ENCODE measurements at regions not wholly inside any gene's neighbourhood (a gene's known extent, or its start where the extent isn't known, plus 50 kb on each side); places are given as distances from the start of the nearest gene placed in this dataset.

GRCh38 chr12:3923021-3923420 is 49.8 kb upstream of the PARP11 start:
- TF ChIP-seq EZH2 (IDR thresholded peaks at IDR 0.05; ENCODE audit: insufficient read depth, poor library complexity, severe bottlenecking) = no peak
- no peak for TF ChIP-seq EZH2phosphoT487 (IDR thresholded peaks at IDR 0.05; ENCODE audit: insufficient read depth, low read depth)
